HG02798 (cell line): ENCODE measurements at regions not wholly inside any gene's neighbourhood (a gene's known extent, or its start where the extent isn't known, plus 50 kb on each side); places are given as distances from the start of the nearest gene placed in this dataset.
"Not testable (repeated sequence)": the region's sequence is repeated elsewhere in the genome, so short reads cannot be mapped to it uniquely, and the experiment has no call there.

ENCODE experiments used
- ATAC-seq: cut with Tn5 transposase; IDR thresholded peaks from one replicate; pipeline ENCODE4 v1.9.1; 2021; ENCODE audit warnings: mild to moderate bottlenecking; ENCODE audit not compliant: unreplicated experiment, poor library complexity

- ATAC-seq, result no peak
These were observed 72.8 kb upstream of the PITX1 start for GRCh38 chr5:135106610-135107471.

DNA sequence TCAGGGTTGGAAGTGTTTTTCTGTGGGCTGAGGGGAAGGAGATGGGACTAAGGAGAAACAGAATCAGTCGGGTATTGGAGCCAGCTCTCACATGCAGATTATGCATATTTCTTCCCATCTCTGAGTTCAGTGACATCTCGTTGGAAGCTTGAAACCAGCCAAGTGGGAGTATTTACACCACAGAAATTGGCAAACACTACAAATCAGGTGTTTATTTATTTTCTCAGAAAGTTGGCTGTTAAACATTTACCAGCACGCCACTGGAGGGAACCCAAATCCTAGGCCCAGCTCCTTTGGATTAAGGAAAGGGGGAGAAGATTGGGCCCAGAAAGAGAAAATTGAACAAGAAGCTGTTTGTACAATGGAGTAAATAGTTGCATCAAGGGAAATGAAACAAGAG lies 72.1 kb upstream of the PITX1 start:
- no peak for ATAC-seq

DNA sequence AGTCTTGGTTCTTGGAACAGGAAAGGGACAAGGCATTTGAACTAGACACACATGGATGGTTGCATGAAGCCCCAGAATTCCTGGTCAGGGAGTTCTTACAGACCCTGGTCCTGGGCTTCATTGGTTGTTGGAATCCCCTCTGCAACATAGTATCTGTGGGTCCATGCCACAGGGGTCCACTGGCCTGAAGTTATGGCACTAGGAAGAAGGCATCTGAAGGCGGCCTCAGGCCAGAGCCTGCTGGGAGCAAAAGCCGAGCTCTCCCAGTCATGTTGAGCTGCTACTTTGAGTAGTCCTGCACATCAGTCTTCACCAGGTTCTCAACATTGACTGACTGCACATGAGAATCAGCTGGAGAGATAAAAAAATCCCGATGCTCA lies 71.1 kb upstream of the PITX1 start:
- no peak for ATAC-seq

DNA sequence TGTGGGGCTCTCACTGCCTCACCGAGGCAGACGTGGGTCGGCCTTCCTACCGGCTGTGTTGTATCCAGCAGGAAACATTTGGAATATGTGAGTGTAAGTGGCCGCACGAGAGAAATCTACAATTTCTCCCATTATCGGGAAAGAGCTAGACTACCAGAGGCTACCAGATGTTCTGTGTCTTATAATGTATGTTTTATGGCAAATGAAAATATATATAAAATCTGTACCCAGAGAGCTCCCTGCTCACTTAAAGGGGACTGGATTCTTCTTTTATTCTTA lies 69.5 kb upstream of the PITX1 start:
- ATAC-seq, result no peak

GRCh38 chr5:135102716-135103574 lies 68.9 kb upstream of the PITX1 start:
- no peak for ATAC-seq

DNA sequence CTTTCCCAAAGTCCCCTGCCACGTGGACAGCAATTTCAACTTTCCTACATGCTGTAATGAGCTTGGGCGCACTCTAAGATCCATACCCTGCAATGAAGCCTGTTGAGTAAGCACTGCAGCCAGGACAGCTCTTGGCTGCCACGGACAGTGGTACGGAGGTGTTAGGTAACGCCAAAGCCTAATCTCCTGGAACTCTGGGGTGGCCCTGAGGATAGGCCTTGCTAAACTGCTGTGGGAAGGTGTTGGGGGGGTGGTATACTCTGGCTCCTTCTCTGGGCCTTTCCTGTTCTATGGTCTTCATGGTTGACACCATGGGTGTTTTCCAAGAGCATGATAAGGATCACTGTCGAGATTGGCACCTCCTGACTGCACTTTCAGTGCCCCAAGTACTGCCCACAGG lies 66.4 kb upstream of the PITX1 start:
- ATAC-seq, result no peak

DNA sequence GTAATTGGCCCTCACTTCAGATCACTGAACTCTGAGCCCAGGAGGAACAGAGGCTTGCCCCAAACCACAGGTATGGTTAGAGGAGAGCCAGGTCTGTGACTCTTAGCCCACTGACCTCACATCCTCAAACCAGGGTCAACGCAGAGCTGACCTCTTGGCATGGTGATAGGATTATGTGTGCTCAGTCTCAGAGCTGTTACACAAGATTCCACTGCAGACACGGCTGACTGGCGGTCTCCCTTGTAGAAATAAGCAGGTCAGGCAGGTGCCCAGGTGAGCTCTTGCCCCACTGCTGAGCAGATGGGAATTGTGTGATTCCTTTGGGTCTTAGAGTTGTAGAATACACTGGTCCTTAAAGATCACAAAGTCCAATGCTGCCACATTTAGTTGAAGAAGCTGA lies 66.0 kb upstream of the PITX1 start:
- no peak for ATAC-seq

GRCh38 chr5:135097390-135097789 lies 63.4 kb upstream of the PITX1 start:
- ATAC-seq, result no peak

- no peak for ATAC-seq
These were observed 61.8 kb upstream of the PITX1 start for GRCh38 chr5:135095871-135096270.

GRCh38 chr5:135095052-135095715 lies 61.2 kb upstream of the PITX1 start:
- no peak for ATAC-seq

DNA sequence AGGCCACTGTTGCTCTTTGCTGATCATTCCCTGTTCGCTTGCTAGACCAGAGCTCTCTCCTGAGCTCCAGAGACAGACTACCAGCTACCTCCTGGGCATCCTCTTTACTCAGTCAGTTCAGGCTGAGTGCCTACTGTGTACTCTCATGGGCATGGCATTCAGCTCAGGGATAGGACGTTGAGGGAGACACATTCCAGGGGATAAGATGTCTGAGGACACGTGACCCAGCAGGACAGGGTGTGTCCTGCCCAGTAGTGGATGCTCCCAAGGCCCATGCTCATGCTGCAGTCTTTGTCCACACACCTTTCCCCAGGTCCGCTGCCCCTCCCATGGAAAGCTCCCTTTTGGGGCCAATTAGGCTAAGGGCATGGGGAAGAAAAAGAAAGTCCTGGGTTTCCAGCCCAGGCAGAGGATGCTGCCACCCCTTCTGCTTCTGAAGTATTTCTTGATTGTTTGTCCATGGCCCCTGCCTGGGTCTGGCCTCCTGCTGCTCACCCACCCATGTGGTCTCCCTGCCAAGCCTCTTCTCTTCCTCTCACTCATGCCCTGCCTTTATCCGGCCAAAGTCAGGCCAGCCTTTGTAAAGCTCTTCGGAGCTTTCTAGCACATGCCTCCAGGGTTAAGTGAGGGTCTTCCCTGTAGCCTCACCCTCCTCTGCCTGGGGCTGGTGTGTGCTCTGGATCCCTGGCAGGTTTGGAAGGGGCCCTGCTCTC lies 60.5 kb upstream of the PITX1 start:
- ATAC-seq, result no peak

- not testable (repeated sequence) for ATAC-seq
These were observed 59.5 kb upstream of the PITX1 start for GRCh38 chr5:135093483-135093882.

DNA sequence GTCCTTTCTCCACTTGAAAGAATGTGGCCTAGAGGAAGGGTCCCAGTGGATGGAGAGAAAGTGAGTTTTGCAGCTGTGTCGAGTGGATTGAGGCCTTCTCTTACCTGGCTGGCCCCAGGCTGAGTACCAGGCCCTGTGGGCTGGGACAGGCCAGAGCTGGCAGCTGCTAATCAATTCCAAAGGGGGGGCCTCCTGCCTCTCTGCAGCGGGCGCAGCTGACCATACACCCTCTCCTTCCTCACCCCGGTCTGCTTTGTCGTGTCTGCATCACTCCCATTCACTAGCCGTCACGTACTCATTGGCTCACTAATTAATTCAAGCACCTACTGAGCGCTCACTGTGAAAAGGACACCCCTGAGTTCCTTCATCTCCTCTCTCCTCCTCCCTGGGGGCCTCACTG lies 58.4 kb upstream of the PITX1 start:
- ATAC-seq, result no peak

DNA sequence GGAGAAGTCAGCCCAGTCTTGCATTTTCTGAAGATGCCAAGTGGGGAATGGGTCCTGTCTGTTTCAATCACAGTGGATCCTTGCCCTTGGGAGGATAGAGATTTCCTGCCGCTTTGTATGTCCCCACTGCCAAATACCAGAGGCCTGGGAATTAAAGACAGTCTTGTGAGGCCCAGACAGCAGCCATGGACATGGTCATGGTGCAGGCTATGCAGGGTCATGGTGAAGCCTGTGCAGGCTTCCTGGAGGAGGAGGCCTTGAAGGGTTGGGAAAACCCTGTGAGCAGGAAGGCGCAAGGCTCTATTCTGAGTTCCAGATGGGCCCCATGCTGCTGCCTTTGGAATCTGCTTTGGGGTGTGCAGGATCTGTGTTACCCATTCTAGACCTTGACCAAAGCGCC lies 57.3 kb upstream of the PITX1 start:
- ATAC-seq, result no peak

DNA sequence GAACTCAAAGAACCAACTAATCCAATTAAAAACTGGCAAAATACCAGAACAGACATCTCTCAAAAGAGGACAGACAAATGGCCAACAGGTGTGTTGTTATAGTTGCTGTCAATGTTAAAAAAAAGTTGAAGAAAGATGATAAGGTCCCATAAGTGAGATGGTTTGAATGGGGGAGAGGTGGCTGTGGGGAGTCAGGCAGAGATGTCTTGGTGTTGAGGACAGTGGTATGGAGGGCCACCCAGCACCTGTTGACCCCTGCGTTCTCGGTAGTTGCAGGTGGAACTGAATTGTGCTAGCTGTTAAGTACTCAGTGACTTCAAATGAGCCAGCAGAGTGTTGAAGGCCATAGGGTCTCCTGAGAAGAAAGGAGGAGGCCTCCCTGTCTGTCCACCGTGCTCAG lies 55.9 kb upstream of the PITX1 start:
- no peak for ATAC-seq

GRCh38 chr5:135088911-135089310 lies 54.9 kb upstream of the PITX1 start:
- no peak for ATAC-seq

DNA sequence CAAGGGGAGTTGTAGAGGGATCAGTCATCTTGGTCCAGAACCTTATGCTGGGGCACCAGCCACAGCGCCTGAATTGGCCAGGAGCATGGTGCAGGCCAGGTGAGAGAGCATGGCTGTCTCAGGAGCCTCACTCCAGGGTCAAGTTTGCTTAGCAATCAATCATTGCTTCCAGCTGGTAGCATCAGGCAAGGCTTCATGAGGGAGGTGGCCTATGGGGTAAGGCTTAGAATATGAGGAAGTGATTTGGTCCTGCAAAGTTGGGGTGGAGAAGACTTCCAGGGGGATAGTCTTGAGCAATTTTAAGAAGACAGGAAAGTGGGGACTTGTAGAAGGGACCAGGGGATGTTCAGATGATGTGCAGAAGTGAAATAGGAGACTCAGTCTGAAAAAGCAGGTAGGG lies 53.9 kb upstream of the PITX1 start:
- no peak for ATAC-seq

DNA sequence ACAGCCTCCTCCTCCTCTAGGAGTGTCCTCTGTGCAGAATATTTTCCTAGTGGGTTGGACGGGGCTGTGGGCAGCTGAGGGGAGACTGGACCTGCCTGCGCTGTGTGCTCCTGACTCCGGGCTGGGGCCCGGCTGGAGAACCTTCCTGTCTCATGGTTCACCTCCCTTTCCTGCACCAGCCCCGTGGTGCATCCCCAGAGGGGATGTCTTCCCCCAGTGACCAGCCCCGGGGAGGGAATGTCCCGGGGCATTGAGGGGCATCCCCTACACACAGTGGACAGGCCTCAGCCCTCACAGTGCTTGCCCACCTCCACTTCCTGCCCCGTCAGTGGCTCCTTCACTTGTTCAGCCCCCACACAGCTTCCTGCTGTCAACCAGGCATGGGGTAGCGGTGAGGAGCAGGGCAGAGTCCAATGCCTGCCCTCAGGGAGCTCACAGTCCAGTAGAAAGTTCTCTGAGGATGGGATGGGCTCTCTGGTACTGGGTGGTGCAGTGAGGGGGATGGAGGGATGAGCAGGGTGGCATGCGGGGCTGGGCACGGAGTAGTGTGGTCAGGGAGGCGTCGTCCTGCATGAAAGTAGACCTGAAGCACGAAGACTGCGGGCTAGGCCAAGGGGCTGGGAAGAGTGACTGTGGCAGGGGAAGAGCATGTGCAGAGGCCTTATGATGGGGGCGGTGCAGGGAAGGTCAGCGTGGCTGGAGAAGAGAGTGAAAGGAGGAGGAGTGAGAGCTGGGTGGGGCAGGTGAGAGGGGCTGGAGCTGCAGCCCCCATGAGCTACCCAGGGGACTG lies 52.1 kb upstream of the PITX1 start:
- no peak for ATAC-seq

DNA sequence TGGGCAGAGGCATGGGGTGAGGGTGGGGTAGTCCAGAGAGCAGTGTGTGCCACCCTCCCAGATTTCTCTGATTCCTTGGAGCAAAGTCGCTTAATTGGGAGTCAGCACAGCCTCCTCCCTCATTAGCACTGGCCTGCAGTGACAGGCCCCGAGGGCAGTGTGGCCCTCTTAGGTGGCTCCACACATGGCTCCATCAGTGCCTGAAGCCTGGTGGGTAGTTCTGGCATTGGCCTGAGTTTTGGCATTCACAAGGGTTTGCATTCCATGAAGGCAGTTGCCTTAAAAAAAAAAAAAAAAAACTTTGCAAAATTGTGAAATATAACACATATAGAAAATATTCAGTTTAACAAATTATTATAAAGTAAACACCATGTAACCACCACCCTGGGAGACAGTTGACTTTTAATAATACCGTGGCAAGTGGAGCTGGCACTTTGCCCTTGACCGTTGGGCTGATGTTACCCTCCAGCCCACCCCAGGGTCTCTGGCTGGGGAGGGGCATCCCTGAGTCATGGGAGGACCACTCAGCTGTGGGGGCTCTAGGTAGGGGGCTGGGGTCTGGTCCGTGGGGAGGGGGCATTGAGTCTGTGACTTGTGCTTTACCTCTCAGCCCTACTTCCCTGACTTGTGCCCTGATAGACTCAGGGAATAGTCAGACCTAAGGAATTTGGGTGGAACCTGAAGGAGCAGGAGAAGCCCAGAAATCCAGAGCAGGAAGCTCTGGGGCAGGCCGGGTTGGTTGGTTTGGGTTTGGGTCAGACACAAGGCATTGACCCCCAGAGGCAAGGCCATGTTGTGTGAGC lies 51.3 kb upstream of the PITX1 start:
- no peak for ATAC-seq
